ENCODE measurements at regions not wholly inside any gene's neighbourhood (a gene's known extent, or its start where the extent isn't known, plus 50 kb on each side); places are given as distances from the start of the nearest gene placed in this dataset.

GRCh38 chr7:16114071-16114470 lies 307.3 kb downstream of the CRPPA start:
- TF ChIP-seq PKNOX1 (IDR thresholded peaks at IDR 0.05), result no peak
- no peak for TF ChIP-seq BHLHE40 (IDR thresholded peaks at IDR 0.05; ENCODE audit: borderline replicate concordance)
- TF ChIP-seq TARDBP (IDR thresholded peaks at IDR 0.05), result no peak
- TF ChIP-seq ELF4 (IDR thresholded peaks at IDR 0.05), result no peak
- no peak for TF ChIP-seq FOXA1 (IDR thresholded peaks at IDR 0.05)
- TF ChIP-seq ARNT (IDR thresholded peaks at IDR 0.05), result no peak
- TF ChIP-seq SP1 (IDR thresholded peaks at IDR 0.05), result no peak
- no peak for TF ChIP-seq FOXM1 (IDR thresholded peaks at IDR 0.05; ENCODE audit: borderline replicate concordance)
- TF ChIP-seq HDGF (IDR thresholded peaks at IDR 0.05; ENCODE audit: borderline replicate concordance), result no peak
- no peak for TF ChIP-seq SUZ12 (IDR thresholded peaks at IDR 0.05)
- TF ChIP-seq NFRKB (IDR thresholded peaks at IDR 0.05), result no peak
